GM19468 (cell line): ENCODE measurements at regions not wholly inside any gene's neighbourhood (a gene's known extent, or its start where the extent isn't known, plus 50 kb on each side); places are given as distances from the start of the nearest gene placed in this dataset.

Source experiments
- ATAC-seq: cut with Tn5 transposase; IDR thresholded peaks from one replicate; pipeline ENCODE4 v1.9.1; 2021; ENCODE audit warnings: mild to moderate bottlenecking, moderate library complexity, moderate number of reproducible peaks; ENCODE audit not compliant: unreplicated experiment; ENCODE audit errors: extremely low read depth

DNA sequence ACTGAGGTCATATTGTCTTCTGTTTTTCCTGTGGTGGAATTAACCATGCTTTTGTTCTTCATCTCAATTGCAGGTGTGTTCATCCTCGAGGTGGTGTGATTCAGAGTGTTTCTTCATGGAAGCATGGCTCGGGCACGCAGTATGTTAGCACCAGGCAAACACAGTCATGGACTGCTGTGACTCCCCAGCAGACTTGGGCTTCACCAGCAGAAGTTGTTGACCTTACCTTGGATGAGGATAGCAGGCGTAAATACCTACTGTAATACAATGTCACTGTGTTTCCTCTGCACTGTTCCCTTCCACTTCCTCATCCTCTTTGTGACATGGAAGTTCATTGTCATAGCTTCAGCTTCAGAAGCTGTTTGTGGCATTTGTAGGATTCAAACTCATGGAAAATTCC, 158.7 kb downstream of the HAUS1 start:
- ATAC-seq = no peak

DNA sequence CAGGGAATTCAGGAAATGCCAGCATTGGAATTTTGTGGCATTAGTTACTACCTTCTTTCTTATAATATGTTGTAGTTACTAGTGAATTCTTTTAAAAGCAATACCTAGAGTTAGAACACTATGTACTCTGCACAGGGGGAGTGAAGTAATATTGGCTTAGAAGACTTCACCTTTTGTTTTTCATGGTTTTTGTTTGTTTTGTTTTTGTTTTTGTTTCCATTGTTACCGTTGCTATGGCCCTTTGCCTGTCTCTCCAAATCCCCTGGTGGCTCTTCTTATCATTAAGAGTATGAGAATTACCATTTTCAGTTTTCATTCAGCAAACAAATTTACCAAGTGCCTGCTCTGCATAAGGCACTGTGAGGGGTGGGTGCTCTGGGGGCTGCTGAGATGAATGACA, 160.1 kb downstream of the HAUS1 start:
- ATAC-seq = no peak

GRCh38 chr18:46265196-46266156, 161.3 kb downstream of the HAUS1 start:
- ATAC-seq = no peak

DNA sequence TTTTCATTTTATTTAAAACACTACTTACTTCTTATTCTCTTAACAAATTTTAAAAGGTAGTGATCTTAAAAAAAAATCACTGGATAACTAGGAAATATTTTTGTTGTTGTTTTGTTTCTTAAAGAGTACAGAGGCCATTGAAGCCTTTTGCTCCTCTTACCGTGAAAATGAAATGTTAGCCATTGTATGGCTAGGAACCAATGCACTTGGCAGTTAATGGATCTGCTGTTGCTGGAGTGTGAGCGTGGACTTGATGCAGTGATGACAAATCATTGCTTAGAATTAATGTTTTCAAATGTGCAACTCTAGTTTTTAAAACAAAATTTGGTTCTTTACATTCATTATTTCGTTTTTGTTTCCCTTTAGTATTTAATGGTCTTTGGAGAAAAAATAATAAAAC, 162.3 kb downstream of the HAUS1 start:
- no peak for ATAC-seq

GRCh38 chr18:46268671-46269070, 164.5 kb downstream of the HAUS1 start:
- no peak for ATAC-seq

- ATAC-seq = no peak
These were observed 165.1 kb downstream of the HAUS1 start for GRCh38 chr18:46269275-46269674.

GRCh38 chr18:46271488-46271887, 167.3 kb downstream of the HAUS1 start:
- no peak for ATAC-seq

- no peak for ATAC-seq
These were observed 169.7 kb downstream of the HAUS1 start for GRCh38 chr18:46273861-46274260.

- ATAC-seq = no peak
These were observed 170.1 kb downstream of the HAUS1 start for GRCh38 chr18:46274266-46274665.

GRCh38 chr18:46275370-46275769, 171.2 kb downstream of the HAUS1 start:
- no peak for ATAC-seq

- ATAC-seq = no peak
These were observed 172.6 kb downstream of the HAUS1 start for GRCh38 chr18:46276748-46277147.

- ATAC-seq = no peak
These were observed 174.6 kb downstream of the HAUS1 start for GRCh38 chr18:46278481-46279465.

- no peak for ATAC-seq
These were observed 175.5 kb downstream of the HAUS1 start for GRCh38 chr18:46279673-46280072.

DNA sequence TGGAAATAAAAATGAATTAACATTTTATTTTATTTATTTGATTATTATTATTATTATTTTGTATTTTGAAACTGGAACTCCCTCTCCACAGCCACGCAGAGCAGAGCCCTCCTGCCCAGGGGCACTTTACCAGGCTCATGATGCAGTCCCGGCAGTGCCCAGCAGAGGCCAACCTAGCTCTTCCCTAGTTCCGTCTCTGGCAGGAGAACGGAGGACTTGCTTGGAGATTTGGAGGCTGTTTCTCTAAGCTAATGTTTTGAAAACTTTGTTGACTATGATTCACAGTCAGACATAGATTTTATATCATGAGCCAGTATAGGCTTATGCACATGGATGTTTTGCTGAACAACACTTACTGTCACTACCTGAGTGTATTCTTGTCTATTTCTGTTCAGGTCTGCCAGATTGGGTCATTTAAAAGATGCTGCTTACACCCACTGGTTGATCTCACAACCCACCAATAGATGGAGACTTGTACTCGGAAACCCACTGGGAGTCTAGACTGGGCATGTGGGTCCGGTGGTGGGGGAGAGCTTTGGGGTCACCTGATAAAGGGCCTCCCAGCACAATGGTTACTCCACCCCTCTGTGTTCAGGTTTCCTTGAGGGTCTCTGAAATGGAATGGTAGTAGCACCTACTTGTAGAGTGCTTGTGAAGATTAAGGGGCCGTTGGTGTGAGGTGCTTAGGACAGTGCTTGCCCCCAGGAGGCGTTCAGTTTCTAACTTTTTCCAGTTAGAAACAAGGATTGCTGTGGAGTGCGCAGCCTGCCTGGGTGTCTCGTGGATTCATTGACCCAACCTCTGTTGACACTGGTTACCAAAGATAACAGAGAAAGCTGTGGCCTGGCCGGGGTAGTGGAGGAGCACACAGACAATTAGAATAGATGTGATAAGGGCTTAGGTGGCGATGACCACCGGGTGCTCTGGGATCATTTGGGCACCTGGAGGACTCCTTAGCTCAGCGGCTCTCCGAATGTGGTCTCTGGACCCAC, 177.3 kb downstream of the HAUS1 start:
- ATAC-seq = no peak

- no peak for ATAC-seq
These were observed 178.0 kb downstream of the HAUS1 start for GRCh38 chr18:46282177-46282570.

GRCh38 chr18:46282646-46283045, 178.5 kb downstream of the HAUS1 start:
- no peak for ATAC-seq

DNA sequence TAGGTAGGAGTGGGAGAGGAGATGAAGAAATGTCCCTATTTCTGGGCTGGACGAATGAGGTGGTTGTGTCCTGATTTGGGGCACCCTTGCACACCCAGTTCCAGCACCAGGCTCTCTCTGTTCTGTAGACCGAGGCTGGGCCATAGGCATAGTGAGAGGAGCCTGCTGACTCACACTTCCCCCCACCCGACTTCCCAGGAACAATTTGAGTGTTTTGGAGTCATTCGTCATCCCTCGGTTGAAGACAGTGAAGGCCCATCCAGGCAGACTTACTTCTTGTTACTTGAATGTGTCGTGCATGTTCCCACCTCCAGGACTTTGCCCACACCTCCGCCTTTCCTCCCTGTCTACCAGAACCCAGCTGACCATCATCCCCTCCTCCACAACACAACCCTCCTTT, 179.1 kb downstream of the HAUS1 start:
- no peak for ATAC-seq

- ATAC-seq = no peak
These were observed 179.7 kb downstream of the HAUS1 start for GRCh38 chr18:46283895-46284295.

DNA sequence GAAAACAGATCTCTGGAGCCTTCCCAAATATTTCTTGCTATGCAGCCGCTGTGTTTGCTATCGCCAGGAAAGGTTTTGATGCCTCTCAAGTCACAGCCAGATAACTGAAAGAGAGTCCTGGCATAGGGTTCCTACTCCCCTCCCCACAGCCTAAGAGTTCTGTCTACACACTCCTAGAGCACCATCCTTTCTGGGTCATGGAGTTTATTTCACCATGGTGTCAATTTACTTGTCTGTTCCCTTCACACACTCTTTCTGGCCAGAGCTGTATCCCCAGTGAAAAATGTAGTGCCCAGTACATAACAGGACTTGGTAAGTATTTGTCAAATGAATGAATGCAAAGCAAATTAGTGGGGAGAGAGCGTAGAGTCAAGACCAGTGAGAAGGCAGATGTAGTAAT, 185.3 kb downstream of the HAUS1 start:
- ATAC-seq = no peak

DNA sequence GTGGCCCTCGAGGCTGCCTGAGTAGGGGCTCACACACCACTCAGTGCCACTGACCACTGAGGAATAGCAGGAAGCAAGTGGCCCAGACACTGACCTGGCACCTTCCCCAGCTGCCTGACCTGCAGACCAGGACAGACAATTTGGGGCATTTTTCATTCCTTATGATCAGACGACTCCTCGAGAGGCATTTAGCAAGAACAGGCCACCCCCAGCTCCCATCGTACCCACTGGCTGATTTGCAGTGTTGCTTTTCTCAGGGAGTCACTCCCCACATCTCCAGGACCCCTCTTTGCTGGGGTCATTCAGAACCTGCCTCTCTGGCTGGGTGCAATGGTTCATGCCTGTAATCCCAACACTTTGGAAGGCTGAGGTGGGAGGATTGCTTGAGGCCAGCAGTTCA, 185.7 kb downstream of the HAUS1 start:
- no peak for ATAC-seq
